ENCODE measurements at regions not wholly inside any gene's neighbourhood (a gene's known extent, or its start where the extent isn't known, plus 50 kb on each side); places are given as distances from the start of the nearest gene placed in this dataset.

DNA sequence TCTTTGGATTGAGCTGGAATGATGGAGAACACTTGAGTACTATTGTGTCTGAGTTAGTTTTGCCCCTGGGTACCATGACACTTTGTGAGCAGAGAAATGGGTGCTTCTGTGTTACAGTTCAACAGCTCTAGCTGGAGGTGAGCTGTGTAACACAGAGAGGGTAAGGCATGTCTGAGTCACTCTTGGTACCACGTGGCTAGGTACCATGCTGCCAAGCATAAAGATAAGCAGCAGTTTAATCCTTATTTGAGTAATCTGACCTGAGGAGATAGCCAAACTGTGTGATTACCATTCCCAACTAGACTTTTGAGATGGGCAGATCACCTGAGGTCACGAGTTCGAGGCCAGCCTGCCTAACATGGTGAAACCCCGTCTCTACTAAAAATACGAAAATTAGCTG, 122.0 kb downstream of the OLFM4 start:
- DNase-seq = no peak

DNA sequence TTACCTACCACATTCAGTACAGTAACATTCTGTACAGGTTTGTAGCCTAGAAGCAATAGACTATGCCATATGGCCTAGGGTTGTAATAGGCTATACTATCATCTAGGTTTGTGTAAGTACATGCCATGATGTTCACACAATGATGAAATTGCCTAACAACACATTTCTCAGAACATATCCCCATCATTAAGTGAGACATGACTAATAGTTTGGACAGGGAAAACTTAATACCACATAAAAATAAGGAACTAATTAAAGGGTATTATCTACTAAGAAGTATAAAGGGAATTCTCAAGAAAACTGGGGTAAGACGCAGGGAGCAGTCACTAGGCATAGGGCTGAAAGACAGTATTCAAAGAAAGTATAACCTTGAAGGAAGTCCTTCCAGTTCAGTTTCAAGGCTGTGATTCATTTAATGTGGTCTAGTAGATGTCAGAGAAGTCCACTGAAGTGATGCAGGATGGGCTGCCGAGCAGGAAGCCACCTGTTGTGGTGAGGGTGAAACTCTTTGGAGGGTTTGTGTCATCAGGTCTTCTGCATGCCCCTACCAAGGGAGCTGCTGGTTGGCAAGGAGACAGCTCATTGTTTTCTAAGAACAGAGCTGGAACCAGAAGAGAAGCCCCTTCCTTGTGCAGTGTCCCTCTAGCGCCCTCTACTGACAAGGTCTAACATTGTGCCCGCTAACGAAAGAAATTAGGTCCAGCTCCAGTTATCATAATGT, 122.9 kb downstream of the OLFM4 start:
- DNase-seq = no peak

DNA sequence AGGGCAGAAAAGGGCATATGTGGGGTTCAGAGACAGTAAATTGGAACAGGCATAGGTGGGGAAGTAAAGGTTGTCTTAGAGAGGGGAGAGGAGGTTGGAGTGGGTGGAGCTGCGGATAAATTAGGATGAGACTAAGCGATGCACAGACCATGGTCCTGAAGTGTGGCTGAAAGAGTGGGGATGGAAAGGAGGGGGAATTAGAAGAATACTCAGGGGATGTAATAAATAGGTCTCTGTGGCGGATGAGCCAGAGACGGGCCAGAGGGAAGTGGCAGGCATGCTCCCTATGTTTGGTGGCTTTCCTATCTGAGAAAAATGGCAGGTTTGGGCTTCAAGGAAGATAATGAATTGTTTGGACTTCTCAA, 123.4 kb downstream of the OLFM4 start:
- DNase-seq = no peak

DNA sequence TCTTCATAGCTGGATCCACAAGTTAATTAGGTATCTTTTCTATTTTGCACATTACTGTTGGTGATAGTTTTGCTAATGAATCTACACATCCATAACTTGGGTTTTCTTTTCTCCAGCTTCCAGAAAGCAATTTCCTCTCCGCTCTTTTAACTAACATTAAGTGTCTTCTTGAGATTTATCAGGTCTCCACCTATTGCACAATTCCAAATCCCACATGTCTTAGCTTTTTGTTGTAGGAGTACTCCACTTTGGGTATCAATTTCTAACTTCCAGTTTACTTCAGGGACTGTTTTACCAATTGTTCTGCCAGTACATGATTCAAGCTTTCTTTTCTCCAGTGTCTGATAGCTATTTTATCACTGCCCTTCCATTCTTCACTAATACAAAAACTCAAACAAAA, 129.6 kb downstream of the OLFM4 start:
- no peak for DNase-seq

DNA sequence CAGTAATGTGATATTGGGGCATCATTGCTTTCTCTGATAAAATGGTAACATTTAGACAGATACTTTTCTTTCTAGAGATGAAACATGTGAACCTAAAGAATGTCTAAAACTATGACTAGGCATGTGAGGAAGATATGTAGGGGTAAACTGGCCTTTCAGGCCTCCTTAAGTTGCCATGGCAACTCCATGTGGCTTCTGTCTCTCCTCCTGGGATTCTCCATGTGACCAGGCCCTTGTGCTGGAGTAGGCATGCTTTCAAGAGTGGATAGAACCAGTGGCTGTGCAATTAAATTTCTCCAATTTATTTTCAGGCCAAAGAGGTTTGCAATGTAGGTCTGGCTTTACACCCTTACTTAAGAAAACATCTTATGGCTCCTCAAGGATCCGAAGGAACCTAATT, 130.8 kb downstream of the OLFM4 start:
- no peak for DNase-seq

DNA sequence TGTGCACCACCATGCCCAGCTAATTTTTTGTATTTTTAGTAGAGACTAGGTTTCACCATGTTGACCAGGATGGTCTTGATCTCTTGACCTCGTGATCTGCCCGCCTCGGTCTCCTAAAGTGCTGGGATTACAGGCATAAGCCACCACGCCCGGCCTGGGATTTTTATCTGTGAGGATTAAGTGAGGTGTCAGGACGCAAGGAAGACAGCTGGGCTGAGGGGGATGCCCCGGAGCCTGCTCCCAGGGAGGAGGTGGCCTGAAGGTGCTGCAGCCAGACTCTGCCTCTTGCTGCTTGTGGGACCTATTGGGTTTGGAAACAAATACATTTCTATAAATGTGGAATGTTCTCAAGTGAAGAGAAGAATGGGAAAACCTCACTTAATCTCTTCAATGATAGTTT, 131.6 kb downstream of the OLFM4 start:
- DNase-seq = no peak

DNA sequence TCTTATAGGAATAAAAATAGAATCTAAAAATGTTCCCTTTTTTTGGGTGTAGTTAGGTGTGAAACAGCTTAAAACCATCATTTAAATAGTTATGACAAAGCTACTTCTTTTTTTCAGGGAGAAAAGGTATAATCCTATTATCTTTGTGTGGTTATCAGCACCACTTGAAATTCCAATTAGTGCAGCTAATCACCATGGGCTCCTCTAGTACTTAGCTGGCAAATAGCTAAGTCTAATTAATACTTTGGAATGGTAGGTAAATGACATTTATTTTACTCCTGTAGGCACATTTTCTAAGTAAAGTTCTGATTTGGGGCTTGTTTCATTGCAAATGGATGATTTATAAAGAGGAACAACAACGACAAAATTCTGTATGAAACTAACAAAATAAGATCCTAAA, 132.6 kb downstream of the OLFM4 start:
- DNase-seq = no peak

DNA sequence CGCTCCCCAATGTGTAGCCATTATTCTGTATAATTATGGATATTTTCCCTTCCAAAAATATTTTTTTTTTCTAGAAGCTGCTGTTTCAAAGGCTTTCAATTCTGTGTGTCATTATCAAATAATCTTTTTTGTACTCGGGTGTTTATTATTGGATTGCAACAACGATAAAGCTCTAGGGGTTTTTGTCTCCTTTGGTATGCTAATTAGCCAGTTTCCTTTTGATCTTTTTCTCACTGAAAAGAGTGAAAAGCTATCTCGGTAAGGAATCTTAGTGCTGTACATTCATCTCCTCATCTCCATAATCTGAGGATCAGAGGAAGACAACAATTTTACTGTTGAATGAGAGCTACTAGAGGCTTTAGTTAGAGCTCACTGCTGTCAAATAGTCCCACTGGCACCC, 136.6 kb downstream of the OLFM4 start:
- no peak for DNase-seq

DNA sequence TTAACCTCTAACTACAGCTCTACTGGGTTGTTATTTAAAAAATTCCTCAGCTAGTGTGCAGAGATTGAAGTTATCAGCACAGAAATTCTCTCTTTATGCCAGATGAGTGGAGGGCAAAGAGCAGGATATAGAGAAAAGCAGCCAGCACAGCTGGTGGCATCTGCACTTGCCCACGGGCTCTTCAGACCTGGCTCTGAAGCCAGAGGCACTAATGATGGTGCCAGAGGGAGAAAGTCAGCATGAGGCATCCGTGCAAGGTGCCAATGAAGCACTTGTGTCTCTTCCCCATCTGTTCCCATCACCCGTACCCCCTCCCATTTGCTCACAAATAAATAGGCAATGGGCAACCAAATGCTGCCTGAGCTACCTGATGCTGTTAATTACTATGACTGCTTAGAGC, 138.9 kb downstream of the OLFM4 start:
- no peak for DNase-seq

DNA sequence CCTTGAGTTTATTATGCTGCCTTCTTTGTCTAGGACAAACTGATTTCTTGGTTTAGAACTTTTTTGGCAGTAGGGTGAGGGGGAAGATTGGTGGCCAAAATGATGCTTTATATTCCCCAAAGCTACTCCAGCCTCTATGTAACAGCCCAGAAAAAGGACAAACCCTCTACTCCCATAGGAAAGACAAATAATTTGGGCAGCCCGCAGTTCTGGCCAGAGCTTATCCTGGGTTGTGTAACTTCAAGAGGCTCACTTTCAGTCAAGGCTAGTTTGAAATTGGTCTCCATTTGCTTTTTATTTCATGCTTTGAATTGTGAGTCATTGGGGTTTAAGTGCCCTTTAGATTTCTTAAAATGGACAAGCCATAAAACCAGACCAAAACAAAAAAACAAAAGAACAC, 142.3 kb downstream of the OLFM4 start:
- no peak for DNase-seq

DNA sequence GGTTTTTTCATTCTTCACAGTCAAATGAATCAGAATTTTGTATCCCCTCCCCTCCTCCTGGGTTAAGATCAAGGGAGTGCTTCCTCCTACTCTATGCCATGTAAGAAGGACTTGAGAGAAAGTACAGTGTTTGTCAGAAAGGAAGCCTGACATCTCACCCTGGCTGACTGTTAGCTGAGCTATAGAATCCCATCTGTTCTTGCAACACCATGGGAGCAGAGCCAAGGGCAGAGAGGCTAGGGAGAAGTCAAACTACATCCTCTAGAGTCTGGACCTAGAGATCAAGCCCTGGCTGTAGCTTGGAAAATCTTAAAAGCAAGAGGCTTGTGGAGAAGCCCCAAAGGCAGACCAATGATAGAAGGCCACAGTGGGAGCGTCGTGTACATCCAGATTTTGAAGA, 145.9 kb downstream of the OLFM4 start:
- no peak for DNase-seq

DNA sequence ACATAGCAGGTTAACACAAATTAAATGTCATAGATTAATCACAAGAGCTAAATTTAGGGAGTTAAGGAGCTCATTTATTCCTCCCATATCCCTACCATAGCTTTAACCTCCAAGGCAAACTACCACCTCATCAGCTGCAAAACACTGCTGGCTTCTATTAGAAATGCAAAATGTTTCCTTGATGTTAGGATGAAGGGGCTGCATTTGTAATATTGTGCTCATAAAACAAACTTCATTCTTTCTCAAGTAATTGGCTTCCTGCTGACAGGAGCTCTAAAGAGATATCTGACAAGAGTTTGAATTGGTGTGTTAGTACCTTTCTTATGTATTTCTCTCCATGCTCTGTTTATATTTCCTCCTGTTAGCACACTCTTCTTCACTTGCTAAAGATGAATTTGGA, 152.1 kb downstream of the OLFM4 start:
- DNase-seq = no peak

DNA sequence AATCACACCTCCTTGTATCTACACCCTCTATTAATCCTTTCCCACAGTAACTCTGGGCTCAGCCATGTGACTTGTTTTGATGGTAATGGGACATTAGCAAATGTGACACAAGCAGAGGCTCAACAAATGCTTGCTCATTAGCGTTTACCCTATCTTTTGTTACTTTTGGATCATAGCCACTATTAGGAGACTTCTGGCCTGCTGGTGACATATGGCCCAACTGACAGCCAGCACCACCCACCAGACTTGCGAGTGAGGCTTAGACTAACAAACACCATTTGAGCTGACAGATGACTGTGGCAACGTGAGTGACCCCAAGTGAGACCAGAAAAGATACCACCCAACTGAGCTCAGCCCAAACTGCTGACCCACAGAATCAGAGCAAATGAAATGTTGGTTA, 154.1 kb downstream of the OLFM4 start:
- no peak for DNase-seq

DNA sequence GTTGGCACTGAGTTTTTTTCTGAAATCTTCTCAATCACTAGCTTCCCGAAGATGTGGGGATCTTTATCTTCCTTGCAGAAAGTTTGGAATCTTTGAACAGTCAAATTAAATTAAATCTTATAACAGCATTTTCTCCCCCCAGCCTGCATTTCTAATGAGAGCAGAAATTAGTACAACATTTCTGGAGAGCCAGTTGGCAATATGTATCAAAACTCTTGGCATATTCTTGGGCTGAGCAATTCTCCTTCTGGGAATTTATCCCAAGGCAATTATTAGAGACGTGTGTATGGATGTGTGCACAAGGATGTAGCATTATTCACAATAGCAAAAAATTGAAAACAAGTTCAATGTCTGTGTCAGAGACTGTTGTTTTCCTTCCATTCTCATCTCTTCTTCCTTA, 159.5 kb downstream of the OLFM4 start:
- DNase-seq = no peak

DNA sequence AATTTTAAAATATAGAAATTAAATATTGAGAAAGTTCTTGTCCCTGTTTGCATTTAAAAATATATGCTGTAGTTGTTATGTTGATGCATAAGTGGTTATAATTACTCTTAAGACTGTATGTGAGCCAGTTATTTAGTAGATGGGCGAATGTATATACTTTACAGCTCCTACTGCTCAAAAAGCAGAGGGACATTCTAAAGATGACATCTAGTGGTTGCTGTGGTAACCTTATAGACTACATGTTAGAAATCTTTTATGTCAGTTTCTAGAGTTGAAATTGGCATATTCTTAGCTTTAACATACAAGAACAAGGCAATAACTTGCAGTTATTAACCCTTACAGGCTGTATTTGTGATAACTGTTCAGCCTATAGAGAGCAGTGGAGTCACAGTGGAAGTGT, 160.5 kb downstream of the OLFM4 start:
- no peak for DNase-seq

DNA sequence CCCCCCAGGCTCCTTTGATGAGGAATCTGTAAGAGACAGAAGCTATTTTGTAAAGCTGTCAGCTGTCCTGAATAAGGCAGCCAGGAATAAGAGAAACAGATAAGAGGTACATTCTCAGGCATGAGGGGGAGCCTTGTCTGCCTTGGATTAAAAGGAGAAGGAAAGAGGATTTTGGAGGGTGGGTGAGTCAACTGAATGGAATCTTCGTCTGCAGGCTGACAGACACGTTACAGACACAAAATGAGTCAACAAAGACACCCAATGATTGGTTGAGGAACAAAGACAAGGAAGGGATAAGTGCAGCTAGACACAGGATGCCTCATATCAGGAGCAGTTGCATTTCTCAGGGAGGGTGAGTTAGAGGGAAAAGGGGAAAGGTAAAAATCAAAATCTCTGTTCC, 162.5 kb downstream of the OLFM4 start:
- DNase-seq = no peak

DNA sequence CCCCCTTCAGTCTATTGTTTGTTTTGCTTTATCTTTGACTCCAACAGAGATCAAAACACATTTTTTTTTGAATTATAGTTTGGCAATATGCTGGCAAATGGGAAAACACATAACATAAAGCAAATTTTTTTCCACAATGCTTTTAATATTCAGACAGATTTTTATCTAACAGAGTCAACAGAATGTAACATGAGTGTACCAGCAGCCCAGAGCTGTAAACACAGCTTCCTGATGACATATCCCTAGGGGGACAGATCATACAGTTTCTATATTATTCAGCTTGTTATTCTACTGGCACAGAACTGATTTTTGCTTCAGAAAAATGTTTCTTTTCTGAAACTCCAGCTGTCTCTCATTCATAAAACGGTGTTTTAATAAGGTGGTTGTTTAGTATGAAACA, 168.8 kb downstream of the OLFM4 start:
- no peak for DNase-seq

DNA sequence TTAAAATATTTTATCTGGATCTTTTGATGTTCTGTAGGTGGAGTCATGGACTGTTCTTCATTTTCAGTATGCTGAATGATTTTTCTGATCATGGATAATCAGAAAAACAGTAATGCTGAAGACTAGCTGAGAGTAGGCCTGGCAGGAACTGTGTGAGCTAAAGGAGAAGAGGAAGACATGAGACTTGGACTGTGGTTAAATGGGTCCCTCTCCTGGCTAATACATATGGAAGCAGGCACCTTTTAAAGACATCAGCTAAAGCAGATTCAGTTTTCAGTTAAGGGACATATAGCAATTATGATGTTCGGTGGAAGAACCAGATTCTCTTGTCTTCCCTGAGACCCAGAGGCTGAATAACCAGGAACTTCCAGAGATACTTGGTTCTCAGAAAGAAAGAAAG, 169.4 kb downstream of the OLFM4 start:
- no peak for DNase-seq

DNA sequence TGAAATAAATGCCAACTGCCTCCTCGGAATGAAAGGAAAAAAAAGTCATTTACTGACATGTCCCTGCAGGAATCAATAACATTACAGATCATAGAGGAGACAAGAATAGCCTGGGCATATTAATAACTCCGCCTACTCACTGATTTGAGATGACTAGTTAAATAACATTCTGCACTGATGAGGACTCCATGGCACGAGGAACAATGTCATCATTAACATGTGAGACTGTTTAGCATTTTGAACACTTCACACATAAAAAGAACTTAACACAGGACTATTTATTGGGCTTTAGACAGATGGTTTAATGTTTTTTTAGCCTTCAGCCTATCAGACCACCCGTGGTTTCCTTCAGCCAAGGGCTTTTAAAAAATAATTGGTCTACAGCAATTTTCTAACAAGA, 170.1 kb downstream of the OLFM4 start:
- DNase-seq = no peak

DNA sequence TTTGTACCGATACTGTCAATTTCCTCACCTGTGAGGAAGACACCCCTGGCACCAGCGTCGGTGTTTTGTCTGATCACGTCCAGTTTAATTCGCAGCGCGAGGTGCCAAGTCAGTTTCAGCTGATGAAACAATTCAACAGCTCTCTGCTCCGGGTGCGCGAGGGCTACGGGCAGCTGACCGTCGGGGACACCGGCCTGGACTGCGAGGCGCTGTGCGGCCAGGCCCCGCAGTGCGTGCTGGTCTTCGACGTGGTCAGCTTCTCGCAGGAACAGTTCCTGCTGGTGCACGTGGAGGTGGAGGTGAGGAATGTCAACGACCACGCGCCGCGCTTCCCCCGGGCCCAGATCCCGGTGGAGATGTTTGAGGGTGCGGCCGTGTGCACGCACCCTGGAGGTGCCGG, 171.5 kb downstream of the OLFM4 start:
- no peak for DNase-seq

DNA sequence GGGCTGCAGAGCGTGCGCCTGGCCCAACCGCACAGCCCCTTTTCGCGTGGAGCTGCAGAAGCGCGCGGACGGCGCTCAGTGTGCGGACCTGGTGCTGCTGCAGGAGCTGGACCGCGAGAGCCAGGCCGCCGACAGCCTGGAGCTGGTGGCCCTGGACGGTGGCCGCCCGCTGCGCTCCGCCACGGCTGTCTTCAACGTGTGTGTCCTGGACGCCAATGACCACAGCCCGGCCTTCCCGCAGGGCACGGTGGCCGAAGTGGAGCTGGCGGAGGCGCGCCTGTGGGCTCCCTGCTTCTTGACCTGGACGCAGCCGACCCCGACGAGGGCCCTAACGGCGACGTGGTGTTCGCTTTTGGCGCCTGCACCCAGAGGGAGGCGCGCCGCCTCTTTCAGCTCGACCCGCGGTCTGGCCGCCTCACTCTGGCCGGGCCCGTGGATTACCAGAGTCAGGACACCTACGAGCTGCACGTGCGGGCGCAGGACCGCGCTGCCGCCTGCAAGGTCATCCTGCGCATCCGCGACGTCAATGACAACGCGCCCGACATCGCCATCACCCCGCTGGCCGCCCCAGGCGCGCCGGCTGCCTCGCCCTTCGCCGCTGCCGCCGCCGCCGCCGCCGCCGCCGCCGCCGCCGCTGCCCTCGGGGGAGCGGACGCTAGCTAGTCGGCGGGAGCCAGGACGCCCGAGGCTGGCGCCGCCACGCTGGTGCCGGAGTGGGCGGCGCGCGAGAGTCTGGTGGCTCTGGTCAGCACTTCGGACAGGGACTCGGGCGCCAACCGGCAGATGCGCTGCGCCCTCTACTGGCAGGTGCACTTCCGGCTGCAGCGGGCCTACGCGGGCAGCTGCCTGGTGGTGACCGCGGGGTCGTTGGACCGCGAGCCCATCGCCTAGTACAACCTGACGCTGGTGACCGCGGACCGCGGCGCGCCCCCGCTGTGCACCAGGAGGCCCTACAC, 172.2 kb downstream of the OLFM4 start:
- DNase-seq = no peak

DNA sequence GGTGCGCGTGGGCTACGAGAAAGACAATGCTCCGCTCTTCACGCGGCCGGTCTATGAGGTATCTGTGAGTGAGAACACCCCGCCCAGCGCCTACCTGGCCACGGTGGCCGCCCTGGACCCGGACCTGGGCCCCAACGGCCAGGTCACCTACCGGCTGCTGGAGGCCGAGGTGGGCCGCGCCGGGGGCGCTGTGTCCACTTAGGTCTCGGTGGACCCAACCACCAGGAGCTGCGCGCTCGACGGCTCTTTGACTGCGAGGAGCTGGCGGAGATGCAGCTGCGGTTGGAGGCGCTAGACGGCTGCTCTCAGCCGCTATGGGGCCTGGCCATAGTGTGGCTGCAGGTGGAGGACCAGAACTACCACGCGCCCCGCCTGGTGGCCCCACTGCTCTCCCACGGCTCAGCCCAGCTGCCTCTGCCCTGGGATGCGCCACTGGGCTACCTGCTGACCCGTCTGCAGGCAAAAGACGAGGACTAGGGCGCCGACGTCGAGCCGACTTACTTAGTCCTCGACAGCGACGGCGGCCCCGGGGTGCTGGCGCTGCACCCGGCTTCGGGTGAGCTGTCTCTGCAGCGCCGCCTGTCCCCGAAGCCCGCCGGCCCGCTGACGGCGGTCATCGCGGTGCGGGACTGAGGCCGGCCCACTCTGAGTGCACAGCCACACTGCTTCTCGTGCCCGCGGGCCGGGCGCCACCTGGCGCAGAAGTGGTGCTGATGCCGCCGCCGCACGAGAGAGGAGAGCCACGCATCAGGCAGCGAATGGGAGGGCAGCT, 173.0 kb downstream of the OLFM4 start:
- DNase-seq = no peak

DNA sequence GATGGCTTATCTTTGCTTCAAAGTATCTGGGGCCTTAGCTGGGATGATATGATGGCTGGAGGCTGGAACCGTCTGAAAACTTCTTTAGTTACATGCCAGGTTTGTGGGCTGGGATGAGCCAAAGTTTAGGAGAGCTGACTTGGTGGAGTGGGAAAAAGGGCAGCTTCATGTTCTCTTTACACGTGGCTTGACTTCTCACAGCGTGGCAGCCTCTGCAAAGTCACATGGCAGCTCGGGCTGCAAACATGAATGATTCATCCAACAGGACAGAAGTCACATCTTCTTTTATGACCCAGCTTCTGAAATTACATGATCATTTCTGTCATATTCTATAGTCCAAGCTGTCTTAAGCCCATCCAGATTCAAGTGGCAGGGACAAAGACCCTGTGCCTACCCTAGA, 176.0 kb downstream of the OLFM4 start:
- DNase-seq = no peak

DNA sequence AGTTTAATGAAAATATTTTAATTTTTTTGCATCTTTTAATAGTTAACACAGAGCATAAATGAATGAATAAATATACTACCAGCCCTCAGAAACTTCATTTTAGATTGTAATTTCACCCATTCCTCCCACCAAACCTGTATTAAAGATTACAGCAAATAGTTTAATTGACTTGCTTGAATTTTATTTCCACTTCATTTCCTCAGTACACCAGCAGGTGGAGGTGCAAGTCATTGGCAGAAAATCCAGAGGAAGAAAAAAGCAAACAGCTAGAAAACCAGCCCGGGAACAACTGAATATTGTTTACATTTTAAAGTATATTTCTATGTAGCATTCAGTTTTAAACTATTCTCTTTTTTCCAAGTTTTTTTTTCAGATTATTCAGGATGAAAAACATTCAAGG, 177.8 kb downstream of the OLFM4 start:
- no peak for DNase-seq
